HUES48 (cell line): ENCODE measurements at regions not wholly inside any gene's neighbourhood (a gene's known extent, or its start where the extent isn't known, plus 50 kb on each side); places are given as distances from the start of the nearest gene placed in this dataset.

Experiments used
- H3K27ac ChIP-seq: one replicate; pipeline ENCODE4 v1.7.0; 2013; ENCODE audit warnings: low read depth, low read length, inconsistent platforms
- H3K27me3 ChIP-seq: 2 replicates; pipeline ENCODE4 v1.6.1; 2013; ENCODE audit warnings: mild to moderate bottlenecking, low read length; ENCODE audit not compliant: control insufficient read depth, insufficient read depth
- H3K36me3 ChIP-seq: 2 replicates; pipeline ENCODE4 v1.6.1; 2013; ENCODE audit warnings: low read length; ENCODE audit not compliant: control insufficient read depth, insufficient read depth
- H3K4me1 ChIP-seq: 2 replicates; pipeline ENCODE4 v1.6.1; 2013; ENCODE audit warnings: mild to moderate bottlenecking, low read length; ENCODE audit not compliant: control insufficient read depth, insufficient read depth
- H3K4me3 ChIP-seq: 2 replicates; pipeline ENCODE4 v1.5.1; 2013; ENCODE audit warnings: mild to moderate bottlenecking, low read depth, low read length
- H3K9ac ChIP-seq: 2 replicates; pipeline ENCODE4 v1.6.1; 2013; ENCODE audit warnings: mild to moderate bottlenecking, low read depth, low read length, moderate library complexity
- H3K9me3 ChIP-seq: 2 replicates; pipeline ENCODE4 v1.6.1; 2013; ENCODE audit warnings: low read length; ENCODE audit not compliant: control insufficient read depth, insufficient read depth

DNA sequence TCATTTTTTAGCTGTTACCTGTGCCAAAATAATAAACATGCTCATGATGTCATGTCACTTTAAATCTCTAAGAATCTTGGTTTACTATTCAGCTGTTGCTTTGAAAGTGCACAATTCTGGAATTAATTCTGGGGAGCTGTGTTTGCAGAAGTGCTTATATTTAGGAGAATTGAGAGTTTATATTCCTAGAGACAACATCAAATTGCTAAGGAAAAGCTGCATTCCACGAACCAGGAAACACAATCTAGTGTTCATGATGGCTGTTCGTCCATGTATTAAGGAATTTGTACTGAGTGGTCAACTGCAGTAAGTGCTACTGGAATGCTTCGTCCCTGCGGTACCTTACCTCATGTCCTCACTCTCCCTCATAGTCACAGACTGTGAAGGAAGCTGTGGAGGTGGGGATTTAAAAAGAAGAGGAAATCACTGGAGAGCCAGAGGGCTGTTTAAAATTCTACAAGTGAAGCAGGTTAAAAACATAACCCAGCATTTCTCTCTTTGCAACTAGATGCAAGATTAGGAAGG is 161.0 kb downstream of the TRMT11 start:
- no peaks in the 10 kb centered on the region for H3K36me3 ChIP-seq
- H3K27me3 ChIP-seq, result no peaks in the 10 kb centered on the region
- no peak overlapping the region for H3K4me3 ChIP-seq
- H3K4me1 ChIP-seq, result peaks cover 13% of the 10 kb centered on the region
- H3K27ac ChIP-seq, result no peak overlapping the region
- no peaks in the 10 kb centered on the region for H3K9me3 ChIP-seq
- H3K9ac ChIP-seq, result no peak overlapping the region

DNA sequence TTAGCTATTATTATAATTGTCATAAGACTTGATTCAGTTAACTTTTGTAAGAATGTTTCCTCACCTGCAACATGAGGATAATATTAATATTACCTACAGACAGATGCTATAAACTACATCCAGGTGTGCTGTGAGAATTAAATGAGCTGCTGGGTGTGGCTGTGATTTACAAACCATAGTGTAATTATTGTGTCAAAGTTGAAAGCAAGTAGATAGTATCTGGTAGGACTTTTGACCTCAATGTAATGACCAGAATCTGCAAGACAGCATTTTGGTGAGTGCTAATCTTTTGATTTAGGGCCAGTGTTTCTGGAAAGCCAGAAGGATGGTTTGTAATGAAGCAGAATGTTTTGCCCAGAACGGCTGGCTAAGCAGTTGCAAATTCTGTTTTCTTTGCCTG is 162.5 kb downstream of the TRMT11 start:
- no peaks in the 10 kb centered on the region for H3K27me3 ChIP-seq
- H3K36me3 ChIP-seq, result no peaks in the 10 kb centered on the region
- no peak overlapping the region for H3K9ac ChIP-seq
- H3K4me1 ChIP-seq, result peaks cover 14% of the 10 kb centered on the region
- no peak overlapping the region for H3K4me3 ChIP-seq
- H3K9me3 ChIP-seq, result no peaks in the 10 kb centered on the region
- H3K27ac ChIP-seq, result no peak overlapping the region

DNA sequence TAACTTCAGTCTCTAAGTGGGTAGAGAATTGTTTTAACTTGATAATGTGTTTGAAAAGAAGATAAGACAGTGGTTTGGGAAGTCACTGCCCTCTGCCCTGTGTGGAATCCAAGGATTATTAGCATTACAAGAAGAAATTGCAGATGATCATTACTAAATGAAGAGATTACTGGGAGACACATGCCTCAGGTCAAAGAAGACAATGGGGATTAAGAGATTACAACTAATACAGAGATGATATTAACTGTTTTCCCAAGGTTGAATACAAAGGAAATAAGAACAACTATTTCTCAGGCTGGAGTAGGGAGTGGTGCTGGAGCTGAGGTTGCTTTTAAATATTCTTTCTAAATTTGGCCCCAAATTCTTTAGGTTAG is 166.0 kb downstream of the TRMT11 start:
- no peak overlapping the region for H3K4me3 ChIP-seq
- H3K27ac ChIP-seq, result no peak overlapping the region
- H3K4me1 ChIP-seq, result 0 out of 2 replicates have a peak, but pooled peaks cover 8% of the 10 kb centered on the region
- no peaks in the 10 kb centered on the region for H3K36me3 ChIP-seq
- H3K9ac ChIP-seq, result no peak overlapping the region
- no peaks in the 10 kb centered on the region for H3K27me3 ChIP-seq
- H3K9me3 ChIP-seq, result no peaks in the 10 kb centered on the region

DNA sequence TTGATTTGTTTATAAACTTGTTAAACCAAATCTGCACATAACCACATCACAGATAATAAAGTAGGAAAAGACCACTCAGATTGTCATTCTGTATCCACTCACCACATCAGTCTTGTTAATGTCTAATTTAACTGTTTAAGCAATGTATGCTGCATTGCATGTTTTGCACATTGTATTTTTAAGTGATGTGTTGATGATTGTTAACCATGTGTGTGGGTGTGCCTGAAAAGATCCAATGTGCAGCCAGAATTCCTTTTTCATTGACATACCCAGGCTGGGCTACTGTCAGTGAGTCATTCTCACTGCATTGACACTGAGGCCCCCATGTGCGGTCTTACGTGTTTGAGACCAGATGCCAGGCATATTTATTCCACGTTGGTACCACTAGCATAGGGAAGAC is 167.3 kb downstream of the TRMT11 start:
- Histone ChIP-seq H3K4me1 (0 out of 2 replicates have a peak, but pooled peaks cover 8% of the 10 kb centered on the region), H3K27ac (no peak overlapping the region), H3K9me3 (no peaks in the 10 kb centered on the region), H3K4me3 (no peak overlapping the region), H3K36me3 (no peaks in the 10 kb centered on the region), H3K9ac (no peak overlapping the region), H3K27me3 (no peaks in the 10 kb centered on the region)

DNA sequence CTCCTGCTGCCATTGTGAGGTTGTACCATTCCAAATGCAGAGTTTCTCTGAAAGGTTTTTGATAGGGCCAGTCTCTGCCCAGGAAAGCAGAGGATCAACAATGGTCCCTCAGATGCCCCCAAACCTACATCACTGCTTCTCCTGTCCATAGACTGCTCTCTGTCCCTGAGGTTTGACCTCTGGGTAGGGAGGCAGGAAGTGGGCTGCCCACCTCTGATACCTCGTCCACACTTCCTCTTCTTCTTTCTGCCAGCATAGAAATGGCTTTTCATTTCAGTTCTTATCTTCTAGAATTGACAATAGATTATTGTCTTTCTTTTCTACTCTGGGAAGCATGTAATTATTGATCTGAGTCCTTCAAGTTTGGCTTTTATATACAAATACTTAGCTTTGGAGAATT is 170.6 kb downstream of the TRMT11 start:
- Histone ChIP-seq H3K27me3 (no peaks in the 10 kb centered on the region), H3K4me3 (no peak overlapping the region), H3K27ac (no peak overlapping the region), H3K9me3 (no peaks in the 10 kb centered on the region), H3K4me1 (0 out of 2 replicates have a peak, but pooled peaks cover 8% of the 10 kb centered on the region), H3K36me3 (no peaks in the 10 kb centered on the region), H3K9ac (no peak overlapping the region)

DNA sequence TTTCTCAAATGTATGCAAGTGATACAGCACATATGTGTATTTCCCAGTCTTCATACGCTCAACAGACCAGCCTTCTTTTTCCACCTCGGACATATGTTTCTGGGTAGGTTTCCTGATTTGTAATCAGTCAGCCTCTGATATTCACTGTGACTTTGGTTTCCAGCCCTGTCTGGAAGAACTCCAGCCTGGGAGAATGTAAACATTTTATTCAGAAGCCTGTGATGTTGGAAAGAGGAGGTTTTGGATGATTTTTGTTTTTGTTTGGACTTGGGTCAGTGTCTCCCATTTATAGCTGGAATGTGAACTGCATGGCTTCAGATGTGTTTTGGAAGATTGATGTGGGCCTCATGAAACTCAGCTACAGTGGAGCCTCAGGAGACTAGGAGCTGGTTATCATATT is 172.2 kb upstream of the CENPW start:
- no peaks in the 10 kb centered on the region for H3K27me3 ChIP-seq
- H3K4me3 ChIP-seq, result no peak overlapping the region
- no peaks in the 10 kb centered on the region; the same call in 1 of the 2 replicates for H3K9me3 ChIP-seq
- H3K9ac ChIP-seq, result no peak overlapping the region
- H3K4me1 ChIP-seq, result peaks cover 11% of the 10 kb centered on the region; the same call in 1 of the 2 replicates
- H3K36me3 ChIP-seq, result no peaks in the 10 kb centered on the region
- H3K27ac ChIP-seq, result no peak overlapping the region

DNA sequence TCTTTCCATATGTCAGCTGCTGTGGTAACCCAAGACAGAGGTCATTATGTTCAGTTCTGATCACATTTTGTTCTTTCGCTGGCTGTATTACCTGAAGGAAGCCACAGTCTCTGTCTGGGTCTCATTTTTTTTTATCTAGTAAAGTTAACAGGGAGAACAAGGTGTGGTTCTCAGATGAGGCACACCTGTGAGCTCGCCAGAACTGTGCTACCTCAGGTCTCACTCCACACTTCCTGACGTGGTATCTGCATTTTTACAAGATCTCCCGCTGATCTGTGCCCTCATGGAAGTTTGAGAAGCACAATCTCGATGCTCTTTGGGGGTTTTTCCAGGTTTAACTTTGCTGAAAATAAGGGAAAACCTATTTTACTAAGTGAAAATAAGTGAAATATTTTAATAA is 169.5 kb upstream of the CENPW start:
- H3K27ac ChIP-seq, result no peak overlapping the region
- no peaks in the 10 kb centered on the region for H3K9me3 ChIP-seq
- peaks cover 11% of the 10 kb centered on the region; the same call in 1 of the 2 replicates for H3K4me1 ChIP-seq
- no peaks in the 10 kb centered on the region for H3K36me3 ChIP-seq
- no peak overlapping the region for H3K4me3 ChIP-seq
- H3K27me3 ChIP-seq, result no peaks in the 10 kb centered on the region
- no peak overlapping the region for H3K9ac ChIP-seq

DNA sequence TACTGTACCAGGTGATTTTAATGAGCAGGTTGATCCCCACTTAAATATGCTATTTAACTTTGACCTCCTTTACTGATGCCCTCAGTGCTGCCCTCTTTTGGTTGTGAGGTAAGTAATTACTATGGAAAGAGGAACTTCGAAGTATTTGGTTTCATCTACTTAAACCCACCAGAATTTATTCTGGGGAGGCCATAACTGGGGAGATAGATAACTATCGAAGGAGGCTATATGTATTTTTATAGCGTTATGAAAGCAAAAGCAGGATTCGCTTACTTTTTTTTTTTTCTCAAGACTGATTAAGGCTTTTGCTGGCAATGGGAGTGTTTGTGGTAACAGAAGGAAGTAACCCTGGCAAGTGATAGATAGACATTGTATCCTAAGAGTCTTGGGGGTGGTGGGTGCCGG is 168.9 kb upstream of the CENPW start:
- H3K9ac ChIP-seq, result no peak overlapping the region
- no peak overlapping the region for H3K27ac ChIP-seq
- no peak overlapping the region for H3K4me3 ChIP-seq

DNA sequence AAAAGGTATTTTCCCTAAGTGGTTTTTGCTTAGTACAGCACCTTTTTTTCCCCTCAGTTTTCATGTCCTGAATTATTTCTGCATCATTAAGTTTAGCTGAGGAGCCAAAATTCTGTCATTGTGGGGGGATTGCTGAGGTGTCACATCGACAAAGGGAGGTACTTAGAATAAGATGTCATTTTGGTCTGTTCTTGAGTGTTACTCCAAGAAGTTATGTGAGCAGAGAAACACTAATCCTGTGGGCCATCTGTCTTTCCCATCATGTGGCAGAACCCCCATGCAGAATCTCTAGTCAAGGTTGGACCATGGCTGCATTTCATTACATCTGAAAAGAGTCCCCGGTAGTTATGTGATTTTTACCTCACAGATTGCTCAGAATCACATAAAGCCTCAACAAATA is 167.8 kb upstream of the CENPW start:
- H3K4me3 ChIP-seq, result no peak overlapping the region
- H3K27ac ChIP-seq, result no peak overlapping the region
- H3K9ac ChIP-seq, result no peak overlapping the region
- no peaks in the 10 kb centered on the region for H3K27me3 ChIP-seq
- no peaks in the 10 kb centered on the region for H3K36me3 ChIP-seq
- H3K4me1 ChIP-seq, result peaks cover 11% of the 10 kb centered on the region; the same call in 1 of the 2 replicates
- no peaks in the 10 kb centered on the region for H3K9me3 ChIP-seq

More for the DNA sequence above, 168.9 kb upstream of the CENPW start:
- Histone ChIP-seq H3K36me3 (no peaks in the 10 kb centered on the region), H3K4me1 (peaks cover 11% of the 10 kb centered on the region; the same call in 1 of the 2 replicates), H3K9me3 (no peaks in the 10 kb centered on the region), H3K27me3 (no peaks in the 10 kb centered on the region)

DNA sequence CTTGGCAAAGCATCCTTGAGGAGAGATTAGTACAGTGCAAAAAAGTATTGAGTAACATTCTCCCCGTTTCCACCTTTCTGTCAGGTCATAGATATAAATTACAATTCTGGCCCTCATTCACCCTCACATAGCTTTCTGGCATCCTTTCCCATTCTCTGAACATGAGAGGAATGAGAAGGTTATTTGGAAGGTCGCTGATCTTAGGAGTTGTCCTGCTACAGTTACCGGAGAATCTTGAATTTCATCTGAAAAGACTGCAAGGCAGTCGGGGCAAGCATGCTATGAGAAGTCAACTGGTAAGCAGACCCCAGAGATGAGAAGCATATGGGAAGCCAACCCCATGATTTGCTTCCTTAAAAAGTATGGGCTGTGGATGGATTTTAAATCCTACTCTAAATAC is 166.7 kb upstream of the CENPW start:
- Histone ChIP-seq H3K4me3 (no peak overlapping the region), H3K36me3 (no peaks in the 10 kb centered on the region), H3K9ac (no peak overlapping the region), H3K9me3 (no peaks in the 10 kb centered on the region), H3K27me3 (no peaks in the 10 kb centered on the region), H3K27ac (no peak overlapping the region), H3K4me1 (peaks cover 11% of the 10 kb centered on the region; the same call in 1 of the 2 replicates)

DNA sequence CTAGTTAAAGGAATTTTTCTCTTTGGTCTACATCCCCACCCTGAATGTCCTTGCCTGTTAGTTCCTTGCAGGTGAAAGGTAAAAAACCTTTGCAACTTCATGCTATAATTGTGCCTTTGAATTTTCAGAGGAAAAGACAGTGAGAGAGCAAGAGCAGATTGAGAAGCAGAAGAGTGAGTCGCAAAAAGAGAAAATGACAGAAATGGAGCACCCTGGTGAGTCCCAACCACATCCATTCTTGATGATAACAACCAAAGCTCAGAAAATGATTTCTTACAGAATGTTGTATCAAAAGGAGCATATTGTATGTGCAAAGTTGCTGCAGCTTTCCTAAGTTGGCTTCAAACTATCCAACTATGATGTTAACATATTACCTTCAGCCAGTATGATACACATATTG is 165.2 kb upstream of the CENPW start:
- no peak overlapping the region for H3K4me3 ChIP-seq
- H3K9ac ChIP-seq, result no peak overlapping the region
- H3K36me3 ChIP-seq, result no peaks in the 10 kb centered on the region
- H3K4me1 ChIP-seq, result peaks cover 7% of the 10 kb centered on the region; the same call in 1 of the 2 replicates
- no peak overlapping the region for H3K27ac ChIP-seq
- no peaks in the 10 kb centered on the region for H3K27me3 ChIP-seq
- H3K9me3 ChIP-seq, result no peaks in the 10 kb centered on the region
